ENCODE measurements at regions not wholly inside any gene's neighbourhood (a gene's known extent, or its start where the extent isn't known, plus 50 kb on each side); places are given as distances from the start of the nearest gene placed in this dataset.

GRCh38 chr3:7812490-7812889 is 689.1 kb upstream of the LMCD1 start:
- no peak for TF ChIP-seq CTCF (IDR thresholded peaks at IDR 0.05)
- TF ChIP-seq POLR2A (IDR thresholded peaks at IDR 0.05): no peak
